Endothelial cell (in vitro differentiated cells): ENCODE measurements at regions not wholly inside any gene's neighbourhood (a gene's known extent, or its start where the extent isn't known, plus 50 kb on each side); places are given as distances from the start of the nearest gene placed in this dataset.

Experiments used
- DNase-seq: peaks from one replicate; pipeline ENCODE4 v3.0.0; 2021; ENCODE audit warnings: low spot score
- H3K27ac Mint-ChIP-seq: one replicate; pipeline ENCODE4 v1.8.0; 2021; ENCODE audit warnings: mixed read lengths, inconsistent platforms; ENCODE audit not compliant: unreplicated experiment
- H3K27me3 Mint-ChIP-seq: one replicate; pipeline ENCODE4 v1.8.0; 2021; ENCODE audit warnings: mild to moderate bottlenecking, moderate library complexity, mixed read lengths, inconsistent platforms; ENCODE audit not compliant: unreplicated experiment
- H3K36me3 Mint-ChIP-seq: one replicate; pipeline ENCODE4 v1.8.0; 2021; ENCODE audit warnings: mild to moderate bottlenecking, low read depth, mixed read lengths, inconsistent platforms; ENCODE audit not compliant: unreplicated experiment
- H3K4me1 Mint-ChIP-seq: one replicate; pipeline ENCODE4 v1.8.0; 2021; ENCODE audit warnings: mild to moderate bottlenecking, mixed read lengths, inconsistent platforms; ENCODE audit not compliant: unreplicated experiment
- H3K4me3 Mint-ChIP-seq: one replicate; pipeline ENCODE4 v1.8.0; 2021; ENCODE audit warnings: mild to moderate bottlenecking, mixed read lengths, inconsistent platforms; ENCODE audit not compliant: unreplicated experiment
- H3K9me3 Mint-ChIP-seq: one replicate; pipeline ENCODE4 v1.8.0; 2021; ENCODE audit warnings: mixed read lengths, inconsistent platforms; ENCODE audit not compliant: unreplicated experiment
- TF ChIP-seq, protein P1 (sequence below): fragments of 200-600 bp; sonication (generic); IDR thresholded peaks from one replicate; pipeline ENCODE4 v1.5.0; 2021; ENCODE audit warnings: antibody characterized with exemption; ENCODE audit not compliant: unreplicated experiment

GRCh38 chr16:79329166-79329521 lies 271.4 kb downstream of the MAF start:
- H3K4me3 Mint-ChIP-seq = no peak overlapping the region
- no peak overlapping the region for H3K27ac Mint-ChIP-seq
- DNase-seq = no peak
- no peaks in the 10 kb centered on the region for H3K9me3 Mint-ChIP-seq
- TF ChIP-seq, protein P1, sequence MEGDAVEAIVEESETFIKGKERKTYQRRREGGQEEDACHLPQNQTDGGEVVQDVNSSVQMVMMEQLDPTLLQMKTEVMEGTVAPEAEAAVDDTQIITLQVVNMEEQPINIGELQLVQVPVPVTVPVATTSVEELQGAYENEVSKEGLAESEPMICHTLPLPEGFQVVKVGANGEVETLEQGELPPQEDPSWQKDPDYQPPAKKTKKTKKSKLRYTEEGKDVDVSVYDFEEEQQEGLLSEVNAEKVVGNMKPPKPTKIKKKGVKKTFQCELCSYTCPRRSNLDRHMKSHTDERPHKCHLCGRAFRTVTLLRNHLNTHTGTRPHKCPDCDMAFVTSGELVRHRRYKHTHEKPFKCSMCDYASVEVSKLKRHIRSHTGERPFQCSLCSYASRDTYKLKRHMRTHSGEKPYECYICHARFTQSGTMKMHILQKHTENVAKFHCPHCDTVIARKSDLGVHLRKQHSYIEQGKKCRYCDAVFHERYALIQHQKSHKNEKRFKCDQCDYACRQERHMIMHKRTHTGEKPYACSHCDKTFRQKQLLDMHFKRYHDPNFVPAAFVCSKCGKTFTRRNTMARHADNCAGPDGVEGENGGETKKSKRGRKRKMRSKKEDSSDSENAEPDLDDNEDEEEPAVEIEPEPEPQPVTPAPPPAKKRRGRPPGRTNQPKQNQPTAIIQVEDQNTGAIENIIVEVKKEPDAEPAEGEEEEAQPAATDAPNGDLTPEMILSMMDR = no peak
- no peaks in the 10 kb centered on the region for H3K36me3 Mint-ChIP-seq
- H3K4me1 Mint-ChIP-seq = peaks cover 13% of the 10 kb centered on the region
- H3K27me3 Mint-ChIP-seq = no peaks in the 10 kb centered on the region

DNA sequence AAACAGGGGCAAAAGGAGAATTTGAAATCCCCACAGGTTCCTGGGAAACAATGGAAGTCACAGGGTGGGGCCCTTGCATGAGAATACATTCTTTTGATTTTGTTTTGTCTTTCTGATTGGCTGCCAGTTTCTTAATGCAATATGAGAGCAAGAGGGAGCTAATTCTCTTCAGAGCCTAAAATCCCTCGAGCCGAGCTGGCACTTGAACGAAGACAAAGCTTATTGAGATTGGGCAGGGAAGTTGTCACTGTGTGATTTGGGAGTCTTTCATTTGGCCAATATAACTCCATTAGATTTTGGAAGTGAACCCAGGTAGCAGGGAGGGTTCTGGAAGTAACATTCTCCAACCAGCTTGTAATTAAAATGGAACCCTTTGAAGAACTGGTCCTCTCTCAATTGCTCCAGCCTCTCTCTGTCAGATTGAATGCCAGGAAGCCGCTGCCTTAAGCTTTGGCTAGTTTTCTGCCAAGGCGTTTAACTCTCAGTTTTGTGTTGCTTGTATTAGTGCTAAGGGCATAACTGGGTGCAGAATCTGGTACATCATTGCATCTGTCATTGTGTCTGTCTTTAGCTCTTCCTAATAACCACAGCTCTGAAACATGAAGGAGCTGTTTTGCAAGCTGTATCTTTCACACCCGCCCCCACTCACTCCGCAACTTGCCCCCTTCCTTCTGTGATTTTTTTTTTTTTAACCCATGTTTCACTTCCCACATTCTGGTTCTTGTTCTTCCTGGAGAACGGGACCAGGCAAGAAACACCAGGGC lies 272.0 kb downstream of the MAF start:
- DNase-seq = no peak
- Mint-ChIP-seq H3K4me3 (no peak overlapping the region), H3K36me3 (no peaks in the 10 kb centered on the region), H3K9me3 (no peaks in the 10 kb centered on the region), H3K4me1 (peaks cover 13% of the 10 kb centered on the region), H3K27me3 (no peaks in the 10 kb centered on the region), H3K27ac (no peak overlapping the region)
- TF ChIP-seq, protein P1 = no peak

DNA sequence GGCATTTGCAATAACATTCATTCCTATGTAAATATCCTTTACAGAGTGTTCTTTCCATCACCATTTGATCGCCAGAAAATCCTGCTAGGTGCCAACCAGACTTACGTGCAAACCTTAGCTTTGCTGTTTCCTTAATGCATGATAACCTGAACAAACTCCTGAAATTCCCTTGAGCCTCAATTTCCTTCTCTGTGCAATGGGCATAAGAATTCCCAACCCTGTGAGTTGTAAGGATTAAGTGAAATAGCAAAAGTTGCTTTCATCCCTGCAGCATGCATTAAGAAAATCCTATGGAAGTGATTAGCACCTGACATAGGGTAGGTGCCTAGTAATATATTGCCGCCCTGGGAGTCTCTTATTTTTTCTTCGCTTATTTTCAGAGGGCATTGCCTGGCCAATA lies 272.7 kb downstream of the MAF start:
- TF ChIP-seq, protein P1 = no peak
- H3K27me3 Mint-ChIP-seq = no peaks in the 10 kb centered on the region
- no peaks in the 10 kb centered on the region for H3K9me3 Mint-ChIP-seq
- DNase-seq = no peak
- no peaks in the 10 kb centered on the region for H3K36me3 Mint-ChIP-seq
- H3K27ac Mint-ChIP-seq = no peak overlapping the region
- no peak overlapping the region for H3K4me3 Mint-ChIP-seq
- peaks cover 13% of the 10 kb centered on the region for H3K4me1 Mint-ChIP-seq

- no peaks in the 10 kb centered on the region for H3K9me3 Mint-ChIP-seq
- no peak overlapping the region for H3K27ac Mint-ChIP-seq
- H3K27me3 Mint-ChIP-seq = no peaks in the 10 kb centered on the region
- no peak overlapping the region for H3K4me3 Mint-ChIP-seq
- TF ChIP-seq, protein P1 = no peak
- no peaks in the 10 kb centered on the region for H3K36me3 Mint-ChIP-seq
- peaks cover 13% of the 10 kb centered on the region for H3K4me1 Mint-ChIP-seq
- no peak for DNase-seq
These were observed 274.0 kb downstream of the MAF start for GRCh38 chr16:79326549-79326948.

DNA sequence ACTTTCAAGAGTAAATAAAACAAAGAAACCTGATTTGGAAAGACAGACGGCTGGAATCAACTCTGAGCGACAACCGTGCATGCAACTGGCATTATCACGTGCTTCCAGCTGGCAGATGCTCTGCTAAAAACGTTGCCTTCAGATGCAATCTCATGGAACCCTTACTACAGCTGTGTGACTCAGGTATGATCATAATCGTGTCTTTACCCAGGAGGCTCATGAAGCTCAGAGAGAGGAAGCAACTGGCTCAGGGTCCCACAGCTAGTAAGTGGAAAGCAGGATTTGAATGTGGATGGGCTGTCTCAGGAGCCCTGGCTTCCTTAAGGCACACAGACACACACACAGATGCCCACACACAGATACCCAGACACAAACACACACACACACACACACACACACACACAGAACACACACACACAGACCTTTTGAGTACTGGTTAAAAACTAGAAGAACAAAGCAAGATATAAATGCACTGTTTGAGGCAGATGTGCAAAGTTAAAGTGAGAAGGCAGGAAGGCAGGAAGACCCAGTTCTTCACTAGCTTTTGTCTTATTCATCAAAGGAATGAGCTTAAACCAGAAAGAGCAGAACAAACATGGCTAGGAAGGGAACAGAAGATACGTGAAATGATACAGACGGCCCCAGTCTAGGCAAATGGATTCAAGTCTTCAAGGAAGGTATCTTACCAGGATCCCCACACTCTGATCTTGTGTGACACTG lies 275.2 kb downstream of the MAF start:
- Mint-ChIP-seq H3K4me3 (no peak overlapping the region), H3K9me3 (no peaks in the 10 kb centered on the region), H3K36me3 (no peaks in the 10 kb centered on the region), H3K4me1 (peaks cover 13% of the 10 kb centered on the region), H3K27ac (no peak overlapping the region), H3K27me3 (peaks cover 3% of the 10 kb centered on the region)
- DNase-seq = no peak
- TF ChIP-seq, protein P1 = no peak
